PC-9 (cell line): ENCODE measurements at regions not wholly inside any gene's neighbourhood (a gene's known extent, or its start where the extent isn't known, plus 50 kb on each side); places are given as distances from the start of the nearest gene placed in this dataset.

ENCODE experiments used
- CTCF ChIP-seq: fragments of 200-600 bp; sonication (generic); conservative IDR thresholded peaks from 2 replicates; pipeline ENCODE4 v1.6.1; 2017; ENCODE audit warnings: mixed run types, antibody characterized with exemption, mild to moderate bottlenecking, moderate library complexity
- EZH2 ChIP-seq: fragments of 200-600 bp; sonication (generic); IDR thresholded peaks from 2 replicates; pipeline ENCODE4 v1.8.0; 2017; ENCODE audit warnings: antibody characterized with exemption, low read depth

DNA sequence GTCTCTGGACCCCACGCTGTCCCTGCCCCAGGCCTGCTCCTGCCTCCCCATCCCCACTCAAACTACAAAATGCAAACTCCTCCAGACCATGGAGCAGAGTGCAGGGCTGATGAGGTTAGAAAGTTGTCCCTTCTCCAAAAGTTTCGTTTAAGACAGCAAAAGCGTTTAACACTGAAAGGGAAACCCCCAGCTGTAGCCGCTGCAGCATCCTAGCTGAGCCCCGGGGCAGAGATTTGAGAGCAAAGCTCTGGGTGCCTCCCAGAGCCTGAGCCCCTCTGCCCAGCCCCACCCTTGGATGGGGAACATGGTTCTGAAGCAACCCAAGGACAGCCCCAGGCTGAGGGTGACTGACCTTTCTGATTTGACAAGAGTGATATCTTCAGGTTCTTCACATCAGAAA is 52.8 kb upstream of the ENO4 start:
- TF ChIP-seq CTCF (no peak), EZH2 (no peak)
